Uterus (tissue), 2 donors: ENCODE measurements at regions not wholly inside any gene's neighbourhood (a gene's known extent, or its start where the extent isn't known, plus 50 kb on each side); places are given as distances from the start of the nearest gene placed in this dataset.

ENCODE experiments used
- CTCF ChIP-seq, 4 experiments: fragments of 200-600 bp in 2 of 4; fragments of 450-650 bp in 2 of 4; sonication (generic) in 2 of 4; IDR thresholded peaks; one replicate each; pipeline ENCODE4 v1.5.1; 2016 to 2019; ENCODE audit warnings: antibody characterized with exemption in 4 of 4, mild to moderate bottlenecking in 2 of 4, moderate library complexity in 1 of 4
- POLR2A ChIP-seq, 2 donors: fragments of 450-650 bp; IDR thresholded peaks; one replicate each; pipeline ENCODE4 v1.6.1; 2016; ENCODE audit warnings: antibody characterized with exemption in 2 of 2, mild to moderate bottlenecking in 1 of 2, moderate library complexity in 1 of 2

DNA sequence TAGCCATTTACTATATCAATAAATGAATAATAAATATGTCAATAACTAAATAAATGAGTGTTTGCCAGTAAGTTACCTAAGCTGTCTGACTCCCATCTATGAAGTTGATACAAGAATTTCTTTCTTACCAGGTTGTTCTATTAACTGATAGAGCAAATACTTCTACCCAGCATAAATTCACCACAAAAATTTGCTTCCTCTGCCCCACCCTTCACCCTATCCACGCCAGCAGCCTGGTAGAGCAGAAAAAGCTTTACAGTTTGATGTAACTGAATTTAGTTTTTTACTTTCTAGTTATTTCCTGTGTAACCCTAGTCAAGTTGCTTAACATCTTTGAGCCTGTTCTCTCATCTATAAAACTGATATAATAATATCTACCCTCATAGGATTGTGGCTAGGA is 94.9 kb upstream of the SLC16A7 start:
- TF ChIP-seq CTCF (IDR thresholded peaks at IDR 0.05) (no peak), POLR2A (IDR thresholded peaks at IDR 0.05) (no peak)
